Kidney epithelial cell (primary cell): ENCODE measurements at regions not wholly inside any gene's neighbourhood (a gene's known extent, or its start where the extent isn't known, plus 50 kb on each side); places are given as distances from the start of the nearest gene placed in this dataset.
A peak's percentile ranks its signal among the peaks of the same experiment; 100 is the strongest.

Experiments
- DNase-seq: peaks from one replicate; pipeline ENCODE4 v3.0.0-alpha.2; 2010; ENCODE audit warnings: low read depth
- H3K27me3 ChIP-seq: 2 replicates; pipeline ENCODE4 v1.6.0; 2011; ENCODE audit warnings: low read length; ENCODE audit not compliant: control insufficient read depth, insufficient read depth
- H3K36me3 ChIP-seq: 2 replicates; pipeline ENCODE4 v1.5.1; 2011; ENCODE audit warnings: low read length; ENCODE audit not compliant: control insufficient read depth, insufficient read depth
- H3K4me3 ChIP-seq: 2 replicates; pipeline ENCODE4 v1.5.1; 2011; ENCODE audit warnings: low read depth, mild to moderate bottlenecking, control low read depth, low read length
- CTCF ChIP-seq: IDR thresholded peaks from 2 replicates; pipeline ENCODE4 v1.5.1; 2011; ENCODE audit warnings: mild to moderate bottlenecking, moderate library complexity, low read length, control low read depth, inconsistent platforms; ENCODE audit not compliant: insufficient read depth, poor library complexity, severe bottlenecking

GRCh38 chr5:169460896-169461295 is 122.7 kb upstream of the SPDL1 start:
- Histone ChIP-seq H3K36me3 (no peaks in the 10 kb centered on the region), H3K4me3 (no peak overlapping the region), H3K27me3 (no peaks in the 10 kb centered on the region)
- DNase-seq, result no peak
- no peak for TF ChIP-seq CTCF

GRCh38 chr5:169460123-169460522 is 123.5 kb upstream of the SPDL1 start:
- H3K4me3 ChIP-seq, result no peak overlapping the region
- no peaks in the 10 kb centered on the region for H3K27me3 ChIP-seq
- TF ChIP-seq CTCF, result no peak
- no peak for DNase-seq
- no peaks in the 10 kb centered on the region for H3K36me3 ChIP-seq

- DNase-seq, result no peak
- no peaks in the 10 kb centered on the region for H3K36me3 ChIP-seq
- no peak overlapping the region for H3K4me3 ChIP-seq
- H3K27me3 ChIP-seq, result no peaks in the 10 kb centered on the region
- TF ChIP-seq CTCF, result no peak
Measured at GRCh38 chr5:169458221-169458620, 125.4 kb upstream of the SPDL1 start.

GRCh38 chr5:169450464-169450863 is 133.1 kb upstream of the SPDL1 start:
- no peaks in the 10 kb centered on the region for H3K27me3 ChIP-seq
- H3K36me3 ChIP-seq, result no peaks in the 10 kb centered on the region
- no peak for TF ChIP-seq CTCF
- DNase-seq, result peak; percentile 10
- H3K4me3 ChIP-seq, result no peak overlapping the region

GRCh38 chr5:169448826-169449225 is 134.7 kb upstream of the SPDL1 start:
- DNase-seq, result no peak
- Histone ChIP-seq H3K27me3 (no peaks in the 10 kb centered on the region), H3K36me3 (no peaks in the 10 kb centered on the region), H3K4me3 (no peak overlapping the region)
- TF ChIP-seq CTCF, result no peak

- TF ChIP-seq CTCF, result no peak
- no peaks in the 10 kb centered on the region for H3K27me3 ChIP-seq
- no peak for DNase-seq
Measured at GRCh38 chr5:169445191-169445590, 138.4 kb upstream of the SPDL1 start.

More at GRCh38 chr5:169445191-169445590, 138.4 kb upstream of the SPDL1 start:
- H3K36me3 ChIP-seq, result no peaks in the 10 kb centered on the region
- no peak overlapping the region for H3K4me3 ChIP-seq
